Lower lobe of right lung (tissue), 2 donors: ENCODE measurements at regions not wholly inside any gene's neighbourhood (a gene's known extent, or its start where the extent isn't known, plus 50 kb on each side); places are given as distances from the start of the nearest gene placed in this dataset.

Experiments used
- ATAC-seq, 2 donors: fragments of 200-7000 bp; cut with Tn5 transposase; one replicate each; pipeline ENCODE4 v1.9.1; 2020 to 2022; ENCODE audit warnings: mild to moderate bottlenecking in 2 of 2, moderate library complexity in 2 of 2
- DNase-seq: peaks from one replicate; pipeline ENCODE4 v3.0.0-alpha.2; 2020
- H3K27ac ChIP-seq: fragments of 200-600 bp; one replicate; pipeline ENCODE4 v1.8.0; 2022
- H3K27me3 ChIP-seq: fragments of 200-600 bp; one replicate; pipeline ENCODE4 v1.8.0; 2022; ENCODE audit warnings: low read depth
- H3K36me3 ChIP-seq: fragments of 200-600 bp; one replicate; pipeline ENCODE4 v1.8.0; 2022; ENCODE audit warnings: mild to moderate bottlenecking
- H3K4me1 ChIP-seq: fragments of 200-600 bp; one replicate; pipeline ENCODE4 v1.8.0; 2022
- H3K4me3 ChIP-seq: fragments of 200-600 bp; one replicate; pipeline ENCODE4 v1.8.0; 2022; ENCODE audit warnings: mild to moderate bottlenecking
- H3K9me3 ChIP-seq: fragments of 200-600 bp; one replicate; pipeline ENCODE4 v1.8.0; 2022
- CTCF ChIP-seq: fragments of 200-600 bp; IDR thresholded peaks from one replicate; pipeline ENCODE4 v1.8.0; 2022; ENCODE audit warnings: antibody characterized with exemption, mild to moderate bottlenecking
- intact Hi-C: fragments of 100-400 bp; cut with DNase I; formaldehyde crosslinking; loops from one replicate; pipeline ENCODE4 v1.11.0; 2022
- donor health status: DM: no; HTN: yes; CAD: no; lungs with severe emphysema.

GRCh38 chr1:184919892-184920291, 54.4 kb downstream of the NIBAN1 start:
- no peak for DNase-seq
- Histone ChIP-seq H3K27ac (no peak overlapping the region), H3K36me3 (no peaks in the 10 kb centered on the region), H3K9me3 (no peaks in the 10 kb centered on the region), H3K4me3 (no peak overlapping the region), H3K27me3 (no peaks in the 10 kb centered on the region), H3K4me1 (peaks cover 6% of the 10 kb centered on the region)
- TF ChIP-seq CTCF: no peak
- no peak for ATAC-seq
- intact Hi-C loops: no loop called here

DNA sequence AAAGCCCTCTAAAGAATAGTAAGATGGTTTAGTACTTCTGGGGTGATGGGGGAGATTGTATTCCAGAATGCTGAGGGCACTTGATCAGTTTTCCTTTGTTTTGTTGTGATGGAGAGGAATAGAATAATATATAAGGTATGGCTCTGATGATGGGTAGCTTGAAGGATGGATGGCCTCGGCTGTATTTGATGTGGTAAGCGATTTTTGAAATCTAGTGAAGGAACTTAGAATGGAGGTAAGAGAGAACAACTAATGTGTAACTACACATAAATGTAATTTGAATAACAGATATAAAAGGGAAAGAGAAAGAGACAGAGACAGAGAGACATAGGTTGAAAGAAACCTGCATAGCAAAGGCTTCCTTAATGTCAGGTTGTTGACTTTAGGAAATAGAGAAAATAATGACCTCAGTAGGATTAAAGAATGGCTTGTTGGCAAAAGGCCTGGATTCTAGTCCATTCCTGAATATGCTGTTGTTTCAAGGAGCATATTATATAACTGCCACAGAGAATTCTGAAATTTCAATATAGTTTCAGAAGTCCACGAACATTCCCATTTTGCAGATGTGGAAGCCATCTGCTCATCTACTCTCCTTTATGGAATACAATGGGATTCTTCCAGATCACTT, 58.7 kb downstream of the NIBAN1 start:
- no peak for TF ChIP-seq CTCF
- intact Hi-C loops: no loop called here
- ATAC-seq (no peak), DNase-seq (no peak)
- Histone ChIP-seq H3K36me3 (no peaks in the 10 kb centered on the region), H3K4me3 (no peak overlapping the region), H3K9me3 (no peaks in the 10 kb centered on the region), H3K4me1 (peaks cover 8% of the 10 kb centered on the region), H3K27me3 (no peaks in the 10 kb centered on the region), H3K27ac (no peak overlapping the region)

- TF ChIP-seq CTCF: no peak
- Histone ChIP-seq H3K36me3 (no peaks in the 10 kb centered on the region), H3K27me3 (no peaks in the 10 kb centered on the region), H3K27ac (no peak overlapping the region), H3K9me3 (no peaks in the 10 kb centered on the region), H3K4me3 (no peak overlapping the region), H3K4me1 (peaks cover 6% of the 10 kb centered on the region)
- intact Hi-C loops: no loop called here
- ATAC-seq (no peak), DNase-seq (no peak)
Observed at GRCh38 chr1:184914149-184914548, 60.2 kb downstream of the NIBAN1 start.

DNA sequence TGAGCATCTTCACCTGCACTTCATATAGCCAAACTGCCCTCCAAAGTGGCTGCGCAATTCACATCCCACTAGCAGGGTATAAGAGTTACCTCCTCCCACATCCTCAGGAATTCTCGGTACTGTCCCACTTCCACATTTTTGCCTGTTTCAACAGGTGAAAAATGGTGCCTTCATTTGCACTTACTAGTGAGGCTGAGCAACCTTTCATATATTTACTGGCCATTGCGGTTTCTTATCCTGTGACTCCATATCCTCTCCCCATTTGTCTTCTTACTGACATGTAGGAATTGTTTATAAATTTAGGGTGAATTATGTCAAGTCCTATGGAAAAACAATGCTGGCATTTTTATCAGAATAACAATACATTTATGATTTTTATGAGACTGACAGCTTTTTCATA, 61.9 kb downstream of the NIBAN1 start:
- no peak for DNase-seq

GRCh38 chr1:184911830-184912229, 62.5 kb downstream of the NIBAN1 start:
- intact Hi-C loops: no loop called here
- Histone ChIP-seq H3K36me3 (no peaks in the 10 kb centered on the region), H3K9me3 (no peaks in the 10 kb centered on the region), H3K27me3 (no peaks in the 10 kb centered on the region), H3K4me1 (peaks cover 6% of the 10 kb centered on the region), H3K4me3 (no peak overlapping the region), H3K27ac (no peak overlapping the region)
- no peak for TF ChIP-seq CTCF
- DNase-seq (no peak), ATAC-seq (no peak)

More for the DNA sequence above, 61.9 kb downstream of the NIBAN1 start:
- intact Hi-C loops: no loop called here
- no peak for TF ChIP-seq CTCF
- Histone ChIP-seq H3K4me3 (no peak overlapping the region), H3K4me1 (peaks cover 6% of the 10 kb centered on the region), H3K36me3 (no peaks in the 10 kb centered on the region), H3K9me3 (no peaks in the 10 kb centered on the region), H3K27me3 (no peaks in the 10 kb centered on the region), H3K27ac (no peak overlapping the region)
- ATAC-seq: no peak
